ENCODE measurements at regions not wholly inside any gene's neighbourhood (a gene's known extent, or its start where the extent isn't known, plus 50 kb on each side); places are given as distances from the start of the nearest gene placed in this dataset.

- H3K4me3 Mint-ChIP-seq: no peak overlapping the region
- no peak for DNase-seq
- POLR2A ChIA-PET: interaction anchor here (1.0 kb wide), 1 partner anchor 10 kb away, joined by 3 read pairs; no protein-coding TSS in a partner anchor
- CTCF ChIA-PET: no interaction called here
- no peaks in the 10 kb centered on the region for H3K27me3 Mint-ChIP-seq
- no peaks in the 10 kb centered on the region for H3K4me1 Mint-ChIP-seq
- H3K36me3 Mint-ChIP-seq (ENCODE audit: low read depth): no peaks in the 10 kb centered on the region
- H3K27ac Mint-ChIP-seq: no peak overlapping the region
- H3K9me3 Mint-ChIP-seq: no peaks in the 10 kb centered on the region
Measured at GRCh38 chr2:129740504-129740903, 239.0 kb upstream of the RAB6C start.

GRCh38 chr2:129741165-129741564 lies 238.3 kb upstream of the RAB6C start:
- CTCF ChIA-PET: no interaction called here

GRCh38 chr2:129741623-129742022 lies 237.8 kb upstream of the RAB6C start:
- CTCF ChIA-PET: no interaction called here
- Mint-ChIP-seq H3K27me3 (no peaks in the 10 kb centered on the region), H3K27ac (no peak overlapping the region), H3K36me3 (ENCODE audit: low read depth) (no peaks in the 10 kb centered on the region), H3K4me1 (no peaks in the 10 kb centered on the region), H3K9me3 (no peaks in the 10 kb centered on the region), H3K4me3 (no peak overlapping the region)
- DNase-seq: no peak
- POLR2A ChIA-PET: no interaction called here

More at GRCh38 chr2:129741165-129741564, 238.3 kb upstream of the RAB6C start:
- POLR2A ChIA-PET: no interaction called here
- no peaks in the 10 kb centered on the region for H3K27me3 Mint-ChIP-seq
- no peaks in the 10 kb centered on the region for H3K9me3 Mint-ChIP-seq
- H3K4me1 Mint-ChIP-seq: no peaks in the 10 kb centered on the region
- H3K36me3 Mint-ChIP-seq (ENCODE audit: low read depth): no peaks in the 10 kb centered on the region
- H3K27ac Mint-ChIP-seq: no peak overlapping the region
- no peak overlapping the region for H3K4me3 Mint-ChIP-seq
- DNase-seq: no peak

- POLR2A ChIA-PET: no interaction called here
- CTCF ChIA-PET: no interaction called here
- no peak for DNase-seq
- H3K4me3 Mint-ChIP-seq: no peak overlapping the region
- H3K36me3 Mint-ChIP-seq (ENCODE audit: low read depth): no peaks in the 10 kb centered on the region
- H3K27me3 Mint-ChIP-seq: no peaks in the 10 kb centered on the region
- no peaks in the 10 kb centered on the region for H3K9me3 Mint-ChIP-seq
- H3K4me1 Mint-ChIP-seq: no peaks in the 10 kb centered on the region
- no peak overlapping the region for H3K27ac Mint-ChIP-seq
Measured at GRCh38 chr2:129742415-129743180, 236.9 kb upstream of the RAB6C start.

DNA sequence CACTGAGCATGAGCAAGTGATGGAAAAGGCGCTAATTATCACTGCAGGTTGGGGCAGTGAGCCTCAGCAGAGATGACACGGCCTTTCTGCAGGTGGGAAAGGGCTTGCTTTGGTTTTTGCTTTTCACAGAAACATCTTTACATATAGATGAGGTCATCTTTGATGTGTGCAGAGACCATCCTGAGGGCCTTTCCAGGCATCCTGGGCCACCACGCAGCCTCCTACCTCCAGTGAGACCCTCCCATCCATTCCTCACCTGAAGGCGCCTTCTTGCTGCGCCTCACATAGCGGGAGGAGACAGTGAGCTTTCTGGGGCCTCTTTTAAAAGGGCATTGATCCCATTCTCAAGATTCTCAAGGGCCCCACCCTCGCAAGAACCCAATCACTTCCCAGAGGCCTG lies 235.3 kb upstream of the RAB6C start:
- Mint-ChIP-seq H3K9me3 (no peaks in the 10 kb centered on the region), H3K27ac (no peak overlapping the region), H3K4me1 (no peaks in the 10 kb centered on the region), H3K4me3 (no peak overlapping the region), H3K36me3 (ENCODE audit: low read depth) (no peaks in the 10 kb centered on the region), H3K27me3 (no peaks in the 10 kb centered on the region)
- ChIA-PET CTCF (no interaction called here), POLR2A (no interaction called here)
- DNase-seq: no peak

- H3K4me3 Mint-ChIP-seq: no peak overlapping the region
- POLR2A ChIA-PET: no interaction called here
- H3K4me1 Mint-ChIP-seq: no peaks in the 10 kb centered on the region
- no peak overlapping the region for H3K27ac Mint-ChIP-seq
- CTCF ChIA-PET: no interaction called here
- H3K27me3 Mint-ChIP-seq: no peaks in the 10 kb centered on the region
- H3K9me3 Mint-ChIP-seq: no peaks in the 10 kb centered on the region
- no peaks in the 10 kb centered on the region for H3K36me3 Mint-ChIP-seq (ENCODE audit: low read depth)
- no peak for DNase-seq
Measured at GRCh38 chr2:129744649-129745048, 234.8 kb upstream of the RAB6C start.

- no peaks in the 10 kb centered on the region for H3K36me3 Mint-ChIP-seq (ENCODE audit: low read depth)
- no peak overlapping the region for H3K4me3 Mint-ChIP-seq
- POLR2A ChIA-PET: no interaction called here
- CTCF ChIA-PET: no interaction called here
- H3K4me1 Mint-ChIP-seq: no peaks in the 10 kb centered on the region
- H3K27me3 Mint-ChIP-seq: no peaks in the 10 kb centered on the region
- no peak overlapping the region for H3K27ac Mint-ChIP-seq
- no peaks in the 10 kb centered on the region for H3K9me3 Mint-ChIP-seq
- no peak for DNase-seq
Measured at GRCh38 chr2:129747500-129748125, 231.9 kb upstream of the RAB6C start.

GRCh38 chr2:129748250-129748649 lies 231.2 kb upstream of the RAB6C start:
- no peak for DNase-seq
- H3K27ac Mint-ChIP-seq: no peak overlapping the region
- H3K4me1 Mint-ChIP-seq: no peaks in the 10 kb centered on the region
- CTCF ChIA-PET: no interaction called here
- H3K9me3 Mint-ChIP-seq: no peaks in the 10 kb centered on the region
- H3K27me3 Mint-ChIP-seq: no peaks in the 10 kb centered on the region
- H3K36me3 Mint-ChIP-seq (ENCODE audit: low read depth): no peaks in the 10 kb centered on the region
- no peak overlapping the region for H3K4me3 Mint-ChIP-seq
- POLR2A ChIA-PET: no interaction called here

DNA sequence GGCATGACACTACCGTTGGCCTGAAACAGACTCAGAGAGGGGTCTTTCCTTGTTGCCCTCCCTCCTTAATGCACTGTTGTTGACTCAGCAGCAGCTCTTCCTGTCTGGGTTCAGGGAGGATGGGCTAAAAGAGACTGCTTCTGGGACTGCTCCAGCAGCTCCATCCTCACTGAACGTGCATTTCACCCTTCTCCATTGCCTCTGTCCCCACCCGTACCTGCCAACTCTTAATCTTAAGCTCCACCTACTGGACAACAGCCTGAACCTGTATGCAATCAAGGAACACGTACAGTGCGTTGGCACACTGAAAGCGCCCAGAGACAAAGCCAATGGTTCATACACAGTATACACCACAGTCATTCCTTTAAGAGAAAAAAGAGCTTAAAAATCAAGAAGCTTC lies 230.8 kb upstream of the RAB6C start:
- Mint-ChIP-seq H3K4me3 (no peak overlapping the region), H3K36me3 (ENCODE audit: low read depth) (no peaks in the 10 kb centered on the region), H3K27ac (no peak overlapping the region), H3K27me3 (no peaks in the 10 kb centered on the region), H3K9me3 (no peaks in the 10 kb centered on the region), H3K4me1 (no peaks in the 10 kb centered on the region)
- DNase-seq: no peak
- CTCF ChIA-PET: no interaction called here
- POLR2A ChIA-PET: no interaction called here

GRCh38 chr2:129751409-129751808 lies 228.1 kb upstream of the RAB6C start:
- Mint-ChIP-seq H3K4me1 (no peaks in the 10 kb centered on the region), H3K27ac (no peak overlapping the region), H3K4me3 (no peak overlapping the region), H3K36me3 (ENCODE audit: low read depth) (no peaks in the 10 kb centered on the region), H3K9me3 (no peaks in the 10 kb centered on the region), H3K27me3 (no peaks in the 10 kb centered on the region)
- CTCF ChIA-PET: no interaction called here
- POLR2A ChIA-PET: no interaction called here
- DNase-seq: no peak

- no peaks in the 10 kb centered on the region for H3K4me1 Mint-ChIP-seq
- H3K4me3 Mint-ChIP-seq: no peak overlapping the region
- no peak overlapping the region for H3K27ac Mint-ChIP-seq
- DNase-seq: no peak
- CTCF ChIA-PET: no interaction called here
- H3K36me3 Mint-ChIP-seq (ENCODE audit: low read depth): no peaks in the 10 kb centered on the region
- POLR2A ChIA-PET: no interaction called here
- H3K9me3 Mint-ChIP-seq: no peaks in the 10 kb centered on the region
- H3K27me3 Mint-ChIP-seq: no peaks in the 10 kb centered on the region
Measured at GRCh38 chr2:129752176-129752575, 227.3 kb upstream of the RAB6C start.

GRCh38 chr2:129752686-129753085 lies 226.8 kb upstream of the RAB6C start:
- no peak overlapping the region for H3K4me3 Mint-ChIP-seq

DNA sequence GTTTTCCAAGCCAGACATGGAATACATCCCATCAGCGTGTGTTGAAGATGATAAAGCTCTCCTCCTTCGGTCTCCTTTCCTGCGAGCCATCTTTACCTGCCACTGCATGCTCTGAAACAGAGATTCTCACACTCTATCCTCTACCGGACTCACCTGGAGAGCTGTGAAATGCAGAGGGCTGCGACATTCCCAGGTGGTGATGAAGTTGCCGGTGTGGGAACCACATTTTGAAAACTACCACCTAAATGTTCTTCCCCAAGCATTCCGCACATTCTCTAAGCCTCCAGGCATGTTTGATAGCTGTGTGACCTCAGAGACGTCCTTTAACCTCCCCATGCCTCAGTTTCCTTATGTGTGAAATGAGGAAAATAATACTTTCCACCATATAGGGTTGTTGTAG lies 226.2 kb upstream of the RAB6C start:
- no peaks in the 10 kb centered on the region for H3K36me3 Mint-ChIP-seq (ENCODE audit: low read depth)
- no peak overlapping the region for H3K27ac Mint-ChIP-seq
- CTCF ChIA-PET: no interaction called here
- H3K4me1 Mint-ChIP-seq: no peaks in the 10 kb centered on the region
- no peaks in the 10 kb centered on the region for H3K9me3 Mint-ChIP-seq
- DNase-seq: no peak
- no peaks in the 10 kb centered on the region for H3K27me3 Mint-ChIP-seq
- POLR2A ChIA-PET: no interaction called here
- H3K4me3 Mint-ChIP-seq: no peak overlapping the region

More at GRCh38 chr2:129752686-129753085, 226.8 kb upstream of the RAB6C start:
- ChIA-PET POLR2A (no interaction called here), CTCF (no interaction called here)
- Mint-ChIP-seq H3K36me3 (ENCODE audit: low read depth) (no peaks in the 10 kb centered on the region), H3K4me1 (no peaks in the 10 kb centered on the region), H3K27ac (no peak overlapping the region), H3K9me3 (no peaks in the 10 kb centered on the region), H3K27me3 (no peaks in the 10 kb centered on the region)
- no peak for DNase-seq

DNA sequence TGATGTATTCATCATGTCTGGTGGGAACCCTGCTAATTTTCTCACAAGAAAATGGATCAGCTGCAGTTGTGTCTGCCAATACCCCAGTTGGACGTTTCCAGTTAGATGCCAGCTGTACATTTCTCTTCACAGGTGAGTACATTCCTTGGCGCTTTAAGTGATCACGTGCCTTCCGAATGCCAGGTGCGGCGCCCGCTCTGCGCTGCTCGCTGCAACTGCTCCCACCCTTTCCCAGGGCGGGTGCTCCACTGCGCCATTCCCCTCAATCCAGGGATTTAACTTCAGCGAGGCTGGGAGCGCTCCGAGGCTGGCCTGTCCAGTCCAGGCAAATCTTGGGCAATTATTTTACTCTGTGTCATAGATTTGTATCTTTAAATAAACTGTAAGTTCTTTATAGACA lies 225.0 kb upstream of the RAB6C start:
- H3K27me3 Mint-ChIP-seq: no peaks in the 10 kb centered on the region
- POLR2A ChIA-PET: no interaction called here
- no peaks in the 10 kb centered on the region for H3K36me3 Mint-ChIP-seq (ENCODE audit: low read depth)
- no peaks in the 10 kb centered on the region for H3K4me1 Mint-ChIP-seq
- H3K27ac Mint-ChIP-seq: no peak overlapping the region
- H3K4me3 Mint-ChIP-seq: no peak overlapping the region
- no peak for DNase-seq
- CTCF ChIA-PET: no interaction called here
- H3K9me3 Mint-ChIP-seq: no peaks in the 10 kb centered on the region

Data from activated CD4-positive, alpha-beta memory T cell treated with anti-CD3 and anti-CD28 coated beads, Interleukin-2, amount 10 ng/mL, durations not matched to agents 7 days and 5 days (primary cell).